Tibial nerve (tissue), 4 donors: ENCODE measurements at regions not wholly inside any gene's neighbourhood (a gene's known extent, or its start where the extent isn't known, plus 50 kb on each side); places are given as distances from the start of the nearest gene placed in this dataset.
"Not testable (repeated sequence)": the region's sequence is repeated elsewhere in the genome, so short reads cannot be mapped to it uniquely, and the experiment has no call there.

Experiments
- DNase-seq, 2 donors: peaks; one replicate each; pipeline ENCODE4 v3.0.0-alpha.2; 2019; ENCODE audit warnings: low spot score in 2 of 2
- H3K27ac ChIP-seq, 4 donors: fragments of 200-600 bp; sonication (generic) in 3 of 4; one replicate each; pipeline ENCODE4 v1.5.1; 2017 to 2019; ENCODE audit warnings: mild to moderate bottlenecking in 1 of 4
- H3K27me3 ChIP-seq, 2 donors: fragments of 200-600 bp; sonication (generic) in 1 of 2; one replicate each; pipeline versions ENCODE4 v1.5.1 to v1.6.0; 2017 to 2019
- H3K36me3 ChIP-seq, 3 donors: fragments of 200-600 bp; sonication (generic); one replicate each; pipeline ENCODE4 v1.5.1; 2018 to 2019
- H3K4me1 ChIP-seq, 4 donors: fragments of 200-600 bp; sonication (generic) in 3 of 4; one replicate each; pipeline ENCODE4 v1.5.1; 2017 to 2019
- H3K4me3 ChIP-seq, 4 donors: fragments of 200-600 bp; sonication (generic) in 3 of 4; one replicate each; pipeline ENCODE4 v1.5.1; 2017 to 2019; ENCODE audit warnings: mild to moderate bottlenecking in 1 of 4, moderate library complexity in 1 of 4
- H3K9me3 ChIP-seq, 4 donors: fragments of 200-600 bp; sonication (generic) in 3 of 4; one replicate each; pipeline ENCODE4 v1.5.1; 2017 to 2019
- EP300 ChIP-seq, 2 donors: sonication (generic); formaldehyde crosslinking; IDR thresholded peaks; one replicate each; pipeline ENCODE4 v1.6.1; 2017; ENCODE audit warnings: antibody characterized with exemption in 2 of 2, mild to moderate bottlenecking in 1 of 2
- POLR2A ChIP-seq, 2 donors: fragments of 450-650 bp; IDR thresholded peaks; one replicate each; pipeline ENCODE4 v1.6.1; 2017; ENCODE audit warnings: antibody characterized with exemption in 2 of 2, mild to moderate bottlenecking in 2 of 2, moderate library complexity in 2 of 2
- WGBS, 2 donors: methylation state at CpG; one replicate each; pipeline ENCODE4 v1.1.5; 2018; 5-methylcytosine and 5-hydroxymethylcytosine counted together
- TF ChIP-seq, protein P1 (sequence below), 5 experiments: fragments of 200-600 bp in 3 of 5; fragments of 450-650 bp in 2 of 5; sonication (generic) in 3 of 5; IDR thresholded peaks; one replicate each; pipeline ENCODE4 v1.5.1; 2016 to 2019; ENCODE audit warnings: antibody characterized with exemption in 5 of 5, mild to moderate bottlenecking in 3 of 5, moderate library complexity in 2 of 5

DNA sequence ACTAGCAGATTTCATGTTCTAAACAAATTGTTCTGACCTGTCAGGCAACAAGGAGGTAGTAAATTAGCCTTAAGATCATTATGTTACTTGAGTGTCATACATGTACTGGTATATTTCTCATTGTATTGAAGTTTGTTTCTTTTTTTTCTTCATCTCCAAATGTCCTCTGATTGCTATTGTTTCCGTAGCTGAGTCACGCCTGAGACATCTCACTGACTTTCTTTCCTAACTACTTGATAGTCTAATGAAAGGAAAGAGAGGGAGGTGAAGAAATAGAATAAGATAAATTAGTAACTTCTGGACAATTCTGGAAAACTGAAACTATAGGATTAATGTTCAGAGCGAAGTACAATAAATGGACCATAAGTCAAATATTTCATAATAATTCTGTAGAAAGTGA lies 1049.9 kb downstream of the TSN start:
- 92 to 94% methylated on average over 3 of the region's 3 CpGs for WGBS, 2 donors
- DNase-seq, result no peak
- Histone ChIP-seq H3K36me3 (no peaks in the 10 kb centered on the region), H3K9me3 (peaks cover 0 to 8% (median 0%) of the 10 kb centered on the region in 4 donors), H3K27ac (no peak overlapping the region), H3K4me1 (no peaks in the 10 kb centered on the region), H3K27me3 (no peaks in the 10 kb centered on the region), H3K4me3 (no peak overlapping the region)
- TF ChIP-seq POLR2A (IDR thresholded peaks at IDR 0.05) (no peak), EP300 (IDR thresholded peaks at IDR 0.05) (no peak)
- TF ChIP-seq, protein P1, sequence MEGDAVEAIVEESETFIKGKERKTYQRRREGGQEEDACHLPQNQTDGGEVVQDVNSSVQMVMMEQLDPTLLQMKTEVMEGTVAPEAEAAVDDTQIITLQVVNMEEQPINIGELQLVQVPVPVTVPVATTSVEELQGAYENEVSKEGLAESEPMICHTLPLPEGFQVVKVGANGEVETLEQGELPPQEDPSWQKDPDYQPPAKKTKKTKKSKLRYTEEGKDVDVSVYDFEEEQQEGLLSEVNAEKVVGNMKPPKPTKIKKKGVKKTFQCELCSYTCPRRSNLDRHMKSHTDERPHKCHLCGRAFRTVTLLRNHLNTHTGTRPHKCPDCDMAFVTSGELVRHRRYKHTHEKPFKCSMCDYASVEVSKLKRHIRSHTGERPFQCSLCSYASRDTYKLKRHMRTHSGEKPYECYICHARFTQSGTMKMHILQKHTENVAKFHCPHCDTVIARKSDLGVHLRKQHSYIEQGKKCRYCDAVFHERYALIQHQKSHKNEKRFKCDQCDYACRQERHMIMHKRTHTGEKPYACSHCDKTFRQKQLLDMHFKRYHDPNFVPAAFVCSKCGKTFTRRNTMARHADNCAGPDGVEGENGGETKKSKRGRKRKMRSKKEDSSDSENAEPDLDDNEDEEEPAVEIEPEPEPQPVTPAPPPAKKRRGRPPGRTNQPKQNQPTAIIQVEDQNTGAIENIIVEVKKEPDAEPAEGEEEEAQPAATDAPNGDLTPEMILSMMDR (IDR thresholded peaks at IDR 0.05), result no peak

DNA sequence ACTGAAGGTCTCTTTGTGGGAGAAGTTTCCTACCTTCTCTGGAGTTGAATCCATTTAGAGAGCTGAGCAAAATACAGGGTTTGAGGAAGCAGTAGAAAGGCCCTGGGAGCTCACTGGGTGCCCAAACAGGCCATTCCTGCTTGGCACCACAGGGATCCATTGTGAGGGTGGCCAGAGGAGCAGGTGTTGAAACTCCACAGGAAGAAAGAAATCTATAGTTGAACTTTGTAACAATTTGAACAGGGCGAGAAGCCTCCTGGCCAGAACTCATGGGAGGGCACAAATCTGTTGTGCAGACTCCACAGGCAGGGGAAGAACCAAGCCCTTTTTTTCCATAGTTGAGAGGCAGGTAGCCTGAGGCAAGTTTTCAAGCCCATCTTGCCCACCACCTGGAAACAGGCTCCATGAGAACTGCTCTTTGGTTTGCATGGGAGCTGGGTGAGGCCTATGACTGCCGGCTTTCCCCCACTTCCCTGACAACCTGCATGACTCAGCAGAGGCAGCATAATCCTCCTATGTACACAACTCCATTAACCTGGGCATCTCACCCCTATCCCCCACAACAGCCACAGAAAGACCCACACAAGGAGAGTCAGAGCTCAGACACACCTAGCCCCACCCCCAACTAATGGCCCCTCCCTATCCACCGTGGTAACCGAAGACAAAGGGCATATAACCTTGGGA lies 1053.0 kb downstream of the TSN start:
- TF ChIP-seq EP300 (IDR thresholded peaks at IDR 0.05), result no peak
- TF ChIP-seq POLR2A (IDR thresholded peaks at IDR 0.05), result no peak
- TF ChIP-seq, protein P1 (IDR thresholded peaks at IDR 0.05), result no peak
- Histone ChIP-seq H3K36me3 (no peaks in the 10 kb centered on the region), H3K27me3 (no peaks in the 10 kb centered on the region), H3K9me3 (peaks cover 0 to 8% (median 0%) of the 10 kb centered on the region in 4 donors), H3K27ac (no peak overlapping the region), H3K4me1 (no peaks in the 10 kb centered on the region), H3K4me3 (no peak overlapping the region)
- WGBS, 2 donors, result 79 to 89% methylated on average over 4 of the region's 4 CpGs
- DNase-seq, result no peak

DNA sequence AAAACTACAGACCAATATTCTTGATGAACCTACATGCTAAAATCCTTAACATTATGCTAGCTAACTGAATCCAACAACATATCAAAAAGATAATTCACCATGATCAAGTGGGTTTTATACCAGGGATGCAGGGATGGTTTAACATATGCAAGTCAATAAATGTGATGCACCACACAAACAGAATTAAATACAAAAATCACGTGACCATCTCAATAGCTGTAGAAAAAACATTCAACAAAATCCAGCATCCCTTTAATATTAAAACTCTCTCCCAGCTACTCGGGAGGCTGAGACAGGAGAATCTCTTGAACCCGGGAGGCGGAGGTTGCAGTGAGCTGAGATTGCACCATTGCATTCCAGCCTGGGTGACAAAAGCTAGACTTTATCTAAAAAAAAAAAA lies 1056.8 kb downstream of the TSN start:
- H3K9me3 ChIP-seq, H3K4me3 ChIP-seq, H3K27me3 ChIP-seq, DNase-seq, H3K27ac ChIP-seq, H3K4me1 ChIP-seq, H3K36me3 ChIP-seq: not testable (repeated sequence)
- WGBS, 2 donors, result 64 to 66% methylated on average over 4 of the region's 4 CpGs

DNA sequence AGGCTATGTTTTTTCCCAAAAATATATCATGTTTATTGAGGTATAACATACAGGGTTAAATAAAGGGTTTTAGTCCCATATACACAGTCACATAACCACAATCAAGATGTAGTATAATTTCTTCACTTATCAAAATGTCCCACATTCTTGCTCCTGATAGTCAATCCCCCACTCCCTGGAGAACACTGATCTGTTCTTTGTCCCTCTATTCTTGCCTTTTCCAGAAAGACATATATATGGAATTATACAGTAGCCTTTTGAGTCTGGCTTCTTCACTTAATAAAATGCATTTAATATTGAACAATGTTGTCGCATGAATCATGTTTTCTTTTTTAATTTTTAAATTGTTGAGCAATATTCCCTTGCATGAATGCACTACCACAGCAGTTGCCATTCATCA lies 1059.7 kb downstream of the TSN start:
- Histone ChIP-seq H3K4me1 (no peaks in the 10 kb centered on the region), H3K9me3 (no peaks in the 10 kb centered on the region), H3K27ac (no peak overlapping the region), H3K27me3 (no peaks in the 10 kb centered on the region), H3K36me3 (no peaks in the 10 kb centered on the region), H3K4me3 (no peak overlapping the region)
- 63 to 64% methylated on average over 1 of the region's 1 CpG for WGBS, 2 donors
- no peak for DNase-seq
- TF ChIP-seq, protein P1 (IDR thresholded peaks at IDR 0.05), result no peak
- TF ChIP-seq POLR2A (IDR thresholded peaks at IDR 0.05), result no peak
- TF ChIP-seq EP300 (IDR thresholded peaks at IDR 0.05), result no peak

DNA sequence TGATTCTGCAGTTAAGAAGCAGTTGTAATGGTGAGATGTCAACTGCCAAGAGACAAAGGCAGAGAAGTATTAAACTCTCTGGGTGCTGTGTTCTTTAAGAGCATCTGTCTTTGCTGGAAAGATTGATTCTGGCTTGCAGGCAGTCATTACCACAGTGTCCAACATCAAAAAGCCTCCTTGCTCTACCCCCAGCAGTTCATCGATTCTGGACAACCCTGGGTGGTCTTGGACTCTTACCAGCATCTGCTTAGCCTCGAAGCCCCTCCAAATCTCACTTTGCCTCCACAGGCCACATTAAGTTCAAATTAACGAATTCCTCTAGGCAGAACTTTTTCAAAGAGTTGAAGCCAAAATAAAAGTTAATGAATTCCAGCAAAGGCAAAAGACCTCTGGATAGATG lies 1061.4 kb downstream of the TSN start:
- Histone ChIP-seq H3K9me3 (no peaks in the 10 kb centered on the region), H3K36me3 (no peaks in the 10 kb centered on the region), H3K27ac (no peak overlapping the region), H3K27me3 (no peaks in the 10 kb centered on the region), H3K4me1 (no peaks in the 10 kb centered on the region), H3K4me3 (no peak overlapping the region)
- WGBS, 2 donors, result 18% methylated on average over 3 of the region's 3 CpGs
- TF ChIP-seq EP300 (IDR thresholded peaks at IDR 0.05) (no peak), POLR2A (IDR thresholded peaks at IDR 0.05) (no peak)
- TF ChIP-seq, protein P1 (IDR thresholded peaks at IDR 0.05), result no peak
- no peak for DNase-seq

DNA sequence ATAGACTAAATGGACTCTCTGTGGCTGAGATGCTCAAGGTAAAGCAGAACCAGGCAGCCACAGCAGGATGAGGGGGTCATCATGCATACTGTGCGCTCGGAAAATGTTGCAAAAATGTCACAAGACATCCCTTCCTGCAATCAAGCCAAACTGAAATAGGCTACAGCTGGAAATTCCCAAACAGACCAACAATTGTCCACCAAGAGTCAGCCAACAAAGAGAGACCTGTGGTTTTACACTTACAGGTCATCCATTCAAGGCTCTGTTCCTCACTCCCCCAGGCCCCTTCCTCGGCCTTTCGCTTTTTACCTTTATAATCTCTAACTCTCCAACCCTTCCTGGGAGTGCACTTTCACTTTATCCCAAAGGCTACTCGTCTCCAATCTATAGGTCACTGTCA lies 1066.9 kb downstream of the TSN start:
- WGBS, 2 donors, result 71 to 78% methylated on average over 5 of the region's 5 CpGs

More for the DNA sequence above, 1066.9 kb downstream of the TSN start:
- H3K4me1 ChIP-seq, result no peaks in the 10 kb centered on the region
- no peaks in the 10 kb centered on the region for H3K9me3 ChIP-seq
- H3K27me3 ChIP-seq, result no peaks in the 10 kb centered on the region
- H3K27ac ChIP-seq, result no peak overlapping the region
- no peaks in the 10 kb centered on the region for H3K36me3 ChIP-seq
- no peak for DNase-seq
- TF ChIP-seq, protein P1 (IDR thresholded peaks at IDR 0.05), result no peak
- no peak for TF ChIP-seq EP300 (IDR thresholded peaks at IDR 0.05)
- no peak for TF ChIP-seq POLR2A (IDR thresholded peaks at IDR 0.05)
- no peak overlapping the region for H3K4me3 ChIP-seq
